Tibial nerve (tissue), 4 donors: ENCODE measurements at regions not wholly inside any gene's neighbourhood (a gene's known extent, or its start where the extent isn't known, plus 50 kb on each side); places are given as distances from the start of the nearest gene placed in this dataset.

ENCODE experiments used
- DNase-seq, 2 donors: peaks; one replicate each; pipeline ENCODE4 v3.0.0-alpha.2; 2019; ENCODE audit warnings: low spot score in 2 of 2
- H3K27ac ChIP-seq, 4 donors: fragments of 200-600 bp; sonication (generic) in 3 of 4; one replicate each; pipeline ENCODE4 v1.5.1; 2017 to 2019; ENCODE audit warnings: mild to moderate bottlenecking in 1 of 4
- H3K27me3 ChIP-seq, 2 donors: fragments of 200-600 bp; sonication (generic) in 1 of 2; one replicate each; pipeline versions ENCODE4 v1.5.1 to v1.6.0; 2017 to 2019
- H3K36me3 ChIP-seq, 3 donors: fragments of 200-600 bp; sonication (generic); one replicate each; pipeline ENCODE4 v1.5.1; 2018 to 2019
- H3K4me1 ChIP-seq, 4 donors: fragments of 200-600 bp; sonication (generic) in 3 of 4; one replicate each; pipeline ENCODE4 v1.5.1; 2017 to 2019
- H3K4me3 ChIP-seq, 4 donors: fragments of 200-600 bp; sonication (generic) in 3 of 4; one replicate each; pipeline ENCODE4 v1.5.1; 2017 to 2019; ENCODE audit warnings: mild to moderate bottlenecking in 1 of 4, moderate library complexity in 1 of 4
- H3K9me3 ChIP-seq, 4 donors: fragments of 200-600 bp; sonication (generic) in 3 of 4; one replicate each; pipeline ENCODE4 v1.5.1; 2017 to 2019
- EP300 ChIP-seq, 2 donors: sonication (generic); formaldehyde crosslinking; IDR thresholded peaks; one replicate each; pipeline ENCODE4 v1.6.1; 2017; ENCODE audit warnings: antibody characterized with exemption in 2 of 2, mild to moderate bottlenecking in 1 of 2
- POLR2A ChIP-seq, 2 donors: fragments of 450-650 bp; IDR thresholded peaks; one replicate each; pipeline ENCODE4 v1.6.1; 2017; ENCODE audit warnings: antibody characterized with exemption in 2 of 2, mild to moderate bottlenecking in 2 of 2, moderate library complexity in 2 of 2
- WGBS, 2 donors: methylation state at CpG; one replicate each; pipeline ENCODE4 v1.1.5; 2018; 5-methylcytosine and 5-hydroxymethylcytosine counted together
- TF ChIP-seq, protein P1 (sequence below), 5 experiments: fragments of 200-600 bp in 3 of 5; fragments of 450-650 bp in 2 of 5; sonication (generic) in 3 of 5; IDR thresholded peaks; one replicate each; pipeline ENCODE4 v1.5.1; 2016 to 2019; ENCODE audit warnings: antibody characterized with exemption in 5 of 5, mild to moderate bottlenecking in 3 of 5, moderate library complexity in 2 of 5

DNA sequence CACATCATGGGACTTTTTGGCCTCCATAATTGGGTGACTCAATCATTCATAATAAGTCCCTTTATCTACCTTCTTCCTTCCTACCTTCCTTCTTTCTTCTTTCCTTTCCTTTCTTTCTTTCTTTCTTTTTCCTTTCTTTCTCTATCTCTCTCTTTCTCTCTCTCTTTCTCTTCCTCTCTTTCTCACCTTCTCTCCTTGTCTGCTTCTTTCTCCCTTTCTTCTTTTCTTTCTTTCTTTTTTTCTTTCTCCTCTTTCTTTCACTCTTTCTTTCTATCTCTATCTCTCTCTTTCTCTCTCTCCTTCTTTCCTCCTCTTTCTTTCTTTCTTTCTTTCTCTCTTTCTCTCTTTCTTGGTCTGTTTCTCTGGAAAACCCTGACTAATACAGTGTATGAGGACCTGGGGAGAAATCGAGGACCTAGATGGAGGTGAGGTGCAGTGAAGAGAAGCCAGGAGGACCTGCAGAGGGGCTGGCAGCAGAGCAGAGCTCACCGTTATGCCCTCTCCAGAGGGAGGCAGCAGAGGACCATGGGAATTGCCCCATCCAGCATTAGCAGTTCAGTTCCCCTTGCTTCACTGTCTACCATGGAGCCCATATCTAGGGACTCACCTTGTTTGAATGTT, 52.7 kb upstream of the BTRC start:
- no peak overlapping the region for H3K27ac ChIP-seq
- H3K9me3 ChIP-seq, result peaks cover 0 to 6% (median 0%) of the 10 kb centered on the region in 4 donors
- no peaks in the 10 kb centered on the region for H3K36me3 ChIP-seq
- DNase-seq, result no peak
- WGBS, 2 donors, result 25 to 36% methylated on average over 2 of the region's 2 CpGs
- no peak for TF ChIP-seq EP300 (IDR thresholded peaks at IDR 0.05)
- TF ChIP-seq POLR2A (IDR thresholded peaks at IDR 0.05), result no peak
- TF ChIP-seq, protein P1, sequence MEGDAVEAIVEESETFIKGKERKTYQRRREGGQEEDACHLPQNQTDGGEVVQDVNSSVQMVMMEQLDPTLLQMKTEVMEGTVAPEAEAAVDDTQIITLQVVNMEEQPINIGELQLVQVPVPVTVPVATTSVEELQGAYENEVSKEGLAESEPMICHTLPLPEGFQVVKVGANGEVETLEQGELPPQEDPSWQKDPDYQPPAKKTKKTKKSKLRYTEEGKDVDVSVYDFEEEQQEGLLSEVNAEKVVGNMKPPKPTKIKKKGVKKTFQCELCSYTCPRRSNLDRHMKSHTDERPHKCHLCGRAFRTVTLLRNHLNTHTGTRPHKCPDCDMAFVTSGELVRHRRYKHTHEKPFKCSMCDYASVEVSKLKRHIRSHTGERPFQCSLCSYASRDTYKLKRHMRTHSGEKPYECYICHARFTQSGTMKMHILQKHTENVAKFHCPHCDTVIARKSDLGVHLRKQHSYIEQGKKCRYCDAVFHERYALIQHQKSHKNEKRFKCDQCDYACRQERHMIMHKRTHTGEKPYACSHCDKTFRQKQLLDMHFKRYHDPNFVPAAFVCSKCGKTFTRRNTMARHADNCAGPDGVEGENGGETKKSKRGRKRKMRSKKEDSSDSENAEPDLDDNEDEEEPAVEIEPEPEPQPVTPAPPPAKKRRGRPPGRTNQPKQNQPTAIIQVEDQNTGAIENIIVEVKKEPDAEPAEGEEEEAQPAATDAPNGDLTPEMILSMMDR (IDR thresholded peaks at IDR 0.05), result peak in 1 of 5 experiments; percentile 7
- peaks cover 0 to 89% of the 10 kb centered on the region in 2 donors for H3K27me3 ChIP-seq
- no peaks in the 10 kb centered on the region for H3K4me1 ChIP-seq
- H3K4me3 ChIP-seq, result no peak overlapping the region

DNA sequence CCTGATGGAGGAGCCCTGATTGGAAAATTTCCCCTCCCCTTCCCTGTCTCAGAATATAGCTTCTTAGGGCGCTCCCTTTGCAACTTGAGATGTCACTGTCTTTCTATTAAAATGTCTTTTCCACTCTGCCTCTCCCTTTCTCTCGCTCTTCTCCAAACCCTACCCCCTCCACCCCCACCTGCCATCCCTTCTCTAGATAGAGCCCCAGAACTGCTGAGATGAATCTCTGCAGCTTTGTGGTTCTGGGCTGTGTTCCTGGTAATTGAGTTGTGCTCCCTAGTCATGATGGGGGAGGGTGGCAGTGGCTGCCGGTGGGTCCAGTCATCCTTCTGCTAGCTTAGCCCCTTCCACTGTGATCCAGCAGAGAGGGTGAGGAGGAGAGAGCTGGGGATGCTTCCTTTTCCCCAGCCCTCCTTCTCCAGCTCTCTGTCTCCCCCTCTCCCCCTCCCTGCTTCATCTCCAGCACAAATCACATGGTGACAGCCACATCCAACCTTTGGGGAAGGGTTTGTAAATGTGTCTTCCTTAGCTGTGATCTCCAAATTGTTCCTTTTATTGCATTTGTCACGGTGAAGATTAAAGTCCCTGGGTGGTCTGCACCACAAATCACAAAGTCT, 50.8 kb upstream of the BTRC start:
- no peaks in the 10 kb centered on the region for H3K36me3 ChIP-seq
- H3K9me3 ChIP-seq, result peaks cover 0 to 6% (median 0%) of the 10 kb centered on the region in 4 donors
- TF ChIP-seq EP300 (IDR thresholded peaks at IDR 0.05) (no peak), POLR2A (IDR thresholded peaks at IDR 0.05) (no peak)
- TF ChIP-seq, protein P1 (IDR thresholded peaks at IDR 0.05), result no peak
- H3K4me1 ChIP-seq, result no peaks in the 10 kb centered on the region
- H3K27me3 ChIP-seq, result peaks cover 0 to 91% of the 10 kb centered on the region in 2 donors
- no peak overlapping the region for H3K4me3 ChIP-seq
- no peak overlapping the region for H3K27ac ChIP-seq
- 46 to 56% methylated on average over 4 of the region's 4 CpGs for WGBS, 2 donors
- no peak for DNase-seq
